ENCODE measurements at regions not wholly inside any gene's neighbourhood (a gene's known extent, or its start where the extent isn't known, plus 50 kb on each side); places are given as distances from the start of the nearest gene placed in this dataset.
"Not testable (repeated sequence)": the region's sequence is repeated elsewhere in the genome, so short reads cannot be mapped to it uniquely, and the experiment has no call there.

- no peak for DNase-seq
These were observed 143.5 kb upstream of the RAG2 start for GRCh38 chr11:36741515-36741914.

GRCh38 chr11:36738292-36738861, 140.3 kb upstream of the RAG2 start:
- DNase-seq, result no peak

GRCh38 chr11:36736103-36736502, 138.1 kb upstream of the RAG2 start:
- no peak for DNase-seq

- not testable (repeated sequence) for DNase-seq
These were observed 135.7 kb upstream of the RAG2 start for GRCh38 chr11:36733721-36734120.

GRCh38 chr11:36730761-36731160, 132.7 kb upstream of the RAG2 start:
- no peak for DNase-seq

GRCh38 chr11:36729825-36730224, 131.8 kb upstream of the RAG2 start:
- no peak for DNase-seq

GRCh38 chr11:36726420-36726819, 128.4 kb upstream of the RAG2 start:
- no peak for DNase-seq

GRCh38 chr11:36724742-36725385, 126.8 kb upstream of the RAG2 start:
- peak; percentile 80 for DNase-seq

- no peak for DNase-seq
These were observed 124.4 kb upstream of the RAG2 start for GRCh38 chr11:36722421-36722820.

GRCh38 chr11:36719358-36720107, 121.5 kb upstream of the RAG2 start:
- no peak for DNase-seq

- DNase-seq, result no peak
These were observed 120.4 kb upstream of the RAG2 start for GRCh38 chr11:36718451-36718850.

GRCh38 chr11:36713715-36714114, 115.7 kb upstream of the RAG2 start:
- no peak for DNase-seq

- no peak for DNase-seq
These were observed 113.2 kb upstream of the RAG2 start for GRCh38 chr11:36711104-36711825.
